HFFc6 (cell line): ENCODE measurements at regions not wholly inside any gene's neighbourhood (a gene's known extent, or its start where the extent isn't known, plus 50 kb on each side); places are given as distances from the start of the nearest gene placed in this dataset.

Experiments used
- DNase-seq: peaks from one replicate; pipeline ENCODE4 v3.0.0-alpha.2; 2018
- H3K27ac Mint-ChIP-seq: 2 replicates; pipeline ENCODE4 v1.8.0; 2020; ENCODE audit warnings: mild to moderate bottlenecking, mixed read lengths
- H3K27me3 Mint-ChIP-seq: 2 replicates; pipeline ENCODE4 v1.8.0; 2021; ENCODE audit warnings: mild to moderate bottlenecking, moderate library complexity, mixed read lengths; ENCODE audit not compliant: insufficient read depth
- H3K36me3 Mint-ChIP-seq: 2 replicates; pipeline ENCODE4 v1.8.0; 2021; ENCODE audit warnings: low read depth, mixed read lengths
- H3K4me1 Mint-ChIP-seq: 2 replicates; pipeline ENCODE4 v1.8.0; 2020; ENCODE audit warnings: low read depth, mixed read lengths
- H3K4me3 Mint-ChIP-seq: 2 replicates; pipeline ENCODE4 v1.8.0; 2020; ENCODE audit warnings: mild to moderate bottlenecking, moderate library complexity, mixed read lengths
- H3K9me3 Mint-ChIP-seq: 2 replicates; pipeline ENCODE4 v1.8.0; 2020; ENCODE audit warnings: mild to moderate bottlenecking, mixed read lengths
- CTCF ChIP-seq: fragments of 200-600 bp; sonication (generic); IDR thresholded peaks from 2 replicates; pipeline ENCODE4 v1.5.0; 2021; ENCODE audit warnings: antibody characterized with exemption, mild to moderate bottlenecking

GRCh38 chr11:111124724-111125123 lies 120.8 kb upstream of the POU2AF2 start:
- Mint-ChIP-seq H3K4me1 (no peaks in the 10 kb centered on the region), H3K27me3 (no peaks in the 10 kb centered on the region; the same call in 1 of the 2 replicates)

GRCh38 chr11:111123463-111124398 lies 121.8 kb upstream of the POU2AF2 start:
- H3K4me1 Mint-ChIP-seq, result no peaks in the 10 kb centered on the region
- H3K4me3 Mint-ChIP-seq, result no peak overlapping the region
- H3K27me3 Mint-ChIP-seq, result no peaks in the 10 kb centered on the region; the same call in 1 of the 2 replicates
- DNase-seq, result no peak
- H3K9me3 Mint-ChIP-seq, result no peaks in the 10 kb centered on the region
- H3K27ac Mint-ChIP-seq, result no peak overlapping the region
- no peaks in the 10 kb centered on the region for H3K36me3 Mint-ChIP-seq
- no peak for TF ChIP-seq CTCF

More at GRCh38 chr11:111124724-111125123, 120.8 kb upstream of the POU2AF2 start:
- H3K4me3 Mint-ChIP-seq, result no peak overlapping the region
- no peak for DNase-seq
- no peak overlapping the region for H3K27ac Mint-ChIP-seq
- no peaks in the 10 kb centered on the region for H3K9me3 Mint-ChIP-seq
- TF ChIP-seq CTCF, result no peak
- no peaks in the 10 kb centered on the region for H3K36me3 Mint-ChIP-seq

- no peak for TF ChIP-seq CTCF
- H3K4me3 Mint-ChIP-seq, result no peak overlapping the region
- no peak overlapping the region for H3K27ac Mint-ChIP-seq
- no peaks in the 10 kb centered on the region for H3K36me3 Mint-ChIP-seq
- no peaks in the 10 kb centered on the region for H3K4me1 Mint-ChIP-seq
- H3K9me3 Mint-ChIP-seq, result no peaks in the 10 kb centered on the region
- no peak for DNase-seq
- H3K27me3 Mint-ChIP-seq, result no peaks in the 10 kb centered on the region
Measured at GRCh38 chr11:111120696-111121302, 124.7 kb upstream of the POU2AF2 start.

- Mint-ChIP-seq H3K27ac (no peak overlapping the region), H3K4me3 (no peak overlapping the region), H3K36me3 (no peaks in the 10 kb centered on the region), H3K9me3 (no peaks in the 10 kb centered on the region), H3K27me3 (no peaks in the 10 kb centered on the region), H3K4me1 (no peaks in the 10 kb centered on the region)
- TF ChIP-seq CTCF, result no peak
- DNase-seq, result no peak
Measured at GRCh38 chr11:111120161-111120560, 125.4 kb upstream of the POU2AF2 start.

GRCh38 chr11:111119751-111120150 lies 125.8 kb upstream of the POU2AF2 start:
- H3K27ac Mint-ChIP-seq, result no peak overlapping the region
- no peaks in the 10 kb centered on the region for H3K27me3 Mint-ChIP-seq
- DNase-seq, result no peak
- no peaks in the 10 kb centered on the region for H3K9me3 Mint-ChIP-seq
- no peak for TF ChIP-seq CTCF
- H3K36me3 Mint-ChIP-seq, result no peaks in the 10 kb centered on the region
- H3K4me3 Mint-ChIP-seq, result no peak overlapping the region
- H3K4me1 Mint-ChIP-seq, result no peaks in the 10 kb centered on the region
